ENCODE measurements at regions not wholly inside any gene's neighbourhood (a gene's known extent, or its start where the extent isn't known, plus 50 kb on each side); places are given as distances from the start of the nearest gene placed in this dataset.

DNA sequence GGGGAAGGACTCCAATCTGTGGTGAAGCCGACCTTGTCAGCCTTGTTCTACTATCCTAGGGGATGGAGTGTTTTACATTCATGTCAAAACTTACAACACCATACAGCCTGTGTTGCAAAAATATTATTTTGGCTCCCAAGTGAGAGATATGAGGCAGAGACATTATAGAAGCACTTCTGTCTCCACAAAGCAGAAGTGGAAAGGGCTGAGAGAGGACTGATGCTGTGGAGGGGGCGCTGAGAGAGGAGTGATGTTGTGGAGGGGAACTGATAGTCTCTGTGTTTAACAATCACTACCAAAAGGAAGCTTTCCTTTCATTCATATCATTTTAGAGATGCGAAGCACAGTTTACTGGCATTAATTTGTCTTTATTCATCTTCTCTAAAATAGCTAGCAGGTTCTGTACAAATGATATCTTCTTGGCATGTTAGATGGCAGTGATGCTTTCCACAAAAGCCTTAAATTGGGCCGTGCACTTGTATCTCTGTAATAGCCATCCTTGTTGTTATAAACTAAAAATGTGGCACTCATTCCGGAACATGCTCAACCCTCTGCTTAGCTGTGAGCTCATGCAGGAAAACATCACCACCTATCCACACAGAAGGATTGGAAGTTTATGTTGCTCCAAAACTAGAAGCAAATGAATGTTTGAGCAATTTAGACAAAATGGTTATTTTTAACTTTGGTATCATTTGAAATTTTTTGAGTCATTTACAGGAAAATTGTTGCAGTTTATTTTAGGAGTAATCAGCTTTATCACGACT, 134.6 kb upstream of the TP63 start:
- H3K36me3 ChIP-seq: no peaks in the 10 kb centered on the region
- DNase-seq: no peak
- H3K4me3 ChIP-seq: no peak overlapping the region
- ATAC-seq: no peak
- TF ChIP-seq, protein P1, sequence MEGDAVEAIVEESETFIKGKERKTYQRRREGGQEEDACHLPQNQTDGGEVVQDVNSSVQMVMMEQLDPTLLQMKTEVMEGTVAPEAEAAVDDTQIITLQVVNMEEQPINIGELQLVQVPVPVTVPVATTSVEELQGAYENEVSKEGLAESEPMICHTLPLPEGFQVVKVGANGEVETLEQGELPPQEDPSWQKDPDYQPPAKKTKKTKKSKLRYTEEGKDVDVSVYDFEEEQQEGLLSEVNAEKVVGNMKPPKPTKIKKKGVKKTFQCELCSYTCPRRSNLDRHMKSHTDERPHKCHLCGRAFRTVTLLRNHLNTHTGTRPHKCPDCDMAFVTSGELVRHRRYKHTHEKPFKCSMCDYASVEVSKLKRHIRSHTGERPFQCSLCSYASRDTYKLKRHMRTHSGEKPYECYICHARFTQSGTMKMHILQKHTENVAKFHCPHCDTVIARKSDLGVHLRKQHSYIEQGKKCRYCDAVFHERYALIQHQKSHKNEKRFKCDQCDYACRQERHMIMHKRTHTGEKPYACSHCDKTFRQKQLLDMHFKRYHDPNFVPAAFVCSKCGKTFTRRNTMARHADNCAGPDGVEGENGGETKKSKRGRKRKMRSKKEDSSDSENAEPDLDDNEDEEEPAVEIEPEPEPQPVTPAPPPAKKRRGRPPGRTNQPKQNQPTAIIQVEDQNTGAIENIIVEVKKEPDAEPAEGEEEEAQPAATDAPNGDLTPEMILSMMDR (IDR thresholded peaks at IDR 0.05): no peak
- no peak for TF ChIP-seq POLR2A (IDR thresholded peaks at IDR 0.05)
- H3K9me3 ChIP-seq: no peaks in the 10 kb centered on the region
- H3K27ac ChIP-seq: no peak overlapping the region
- H3K27me3 ChIP-seq: no peaks in the 10 kb centered on the region
- no peaks in the 10 kb centered on the region for H3K4me1 ChIP-seq
- WGBS, 4 donors: 56 to 72% (median 60%) methylated on average over 6 of the region's 6 CpGs
- intact Hi-C loops (cut with DNase I): no loop called here

DNA sequence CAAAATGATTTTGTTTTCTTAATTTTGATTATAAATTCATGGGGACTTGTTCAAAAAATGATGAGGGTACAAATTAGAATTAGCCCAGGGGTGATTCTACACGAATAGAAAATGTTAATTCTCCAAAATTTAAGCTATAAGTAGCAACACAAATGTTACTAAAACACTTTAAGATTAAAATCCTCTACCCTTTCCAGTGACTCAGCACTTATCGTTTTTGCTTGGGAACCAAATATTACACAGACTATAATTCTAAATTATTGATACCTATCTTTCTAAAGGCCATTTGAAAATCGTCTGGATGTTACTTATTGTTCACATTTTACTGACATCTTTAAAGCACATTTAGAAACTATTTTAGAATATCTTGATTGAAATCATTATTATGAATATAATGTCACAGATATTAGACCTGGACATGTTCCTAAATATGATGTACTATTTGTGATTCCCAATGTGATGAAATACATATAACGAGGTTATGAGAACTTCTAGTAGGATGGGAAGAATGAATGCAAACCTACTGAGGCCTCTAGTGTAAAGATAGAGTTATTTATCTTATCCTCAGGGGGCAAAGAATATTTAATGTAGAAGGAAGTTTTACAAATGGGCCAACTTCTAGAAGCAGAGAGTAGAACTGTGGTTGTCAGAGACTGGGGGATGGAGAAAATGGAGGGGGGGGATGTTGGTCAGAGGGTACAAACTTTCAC, 132.0 kb upstream of the TP63 start:
- no peak for TF ChIP-seq POLR2A (IDR thresholded peaks at IDR 0.05)
- TF ChIP-seq, protein P1 (IDR thresholded peaks at IDR 0.05): no peak
- Histone ChIP-seq H3K36me3 (no peaks in the 10 kb centered on the region), H3K27ac (no peak overlapping the region), H3K4me1 (no peaks in the 10 kb centered on the region), H3K4me3 (no peak overlapping the region), H3K9me3 (no peaks in the 10 kb centered on the region), H3K27me3 (no peaks in the 10 kb centered on the region)
- DNase-seq: no peak
- ATAC-seq: no peak
- intact Hi-C loops (cut with DNase I): no loop called here
- 67 to 73% (median 70%) methylated on average over 4 of the region's 4 CpGs for WGBS, 4 donors

DNA sequence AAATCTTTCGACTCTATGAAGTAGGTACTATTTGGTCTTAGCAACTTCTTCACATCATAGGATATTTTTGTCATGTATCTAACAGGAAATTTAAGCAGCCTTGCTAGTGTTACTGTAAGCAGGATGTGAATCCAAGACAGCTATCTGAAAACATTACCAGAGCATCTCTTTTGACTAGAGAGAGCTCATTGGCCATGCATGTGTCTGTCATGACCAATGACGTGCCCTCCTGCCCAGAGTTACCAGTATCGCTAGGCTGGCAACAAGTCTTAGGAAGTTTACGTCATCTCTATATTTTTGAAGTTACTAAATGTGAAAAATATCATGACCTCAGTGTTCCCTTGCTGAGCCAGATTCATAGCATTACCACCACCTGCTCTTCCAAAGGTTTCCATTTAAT, 130.9 kb upstream of the TP63 start:
- ATAC-seq (no peak), DNase-seq (no peak)
- Histone ChIP-seq H3K27me3 (no peaks in the 10 kb centered on the region), H3K4me3 (no peak overlapping the region), H3K9me3 (no peaks in the 10 kb centered on the region), H3K4me1 (no peaks in the 10 kb centered on the region), H3K36me3 (no peaks in the 10 kb centered on the region), H3K27ac (no peak overlapping the region)
- TF ChIP-seq POLR2A (IDR thresholded peaks at IDR 0.05): no peak
- TF ChIP-seq, protein P1 (IDR thresholded peaks at IDR 0.05): no peak
- intact Hi-C loops (cut with DNase I): no loop called here
- WGBS, 4 donors: 94 to 97% (median 96%) methylated on average over 4 of the region's 4 CpGs

DNA sequence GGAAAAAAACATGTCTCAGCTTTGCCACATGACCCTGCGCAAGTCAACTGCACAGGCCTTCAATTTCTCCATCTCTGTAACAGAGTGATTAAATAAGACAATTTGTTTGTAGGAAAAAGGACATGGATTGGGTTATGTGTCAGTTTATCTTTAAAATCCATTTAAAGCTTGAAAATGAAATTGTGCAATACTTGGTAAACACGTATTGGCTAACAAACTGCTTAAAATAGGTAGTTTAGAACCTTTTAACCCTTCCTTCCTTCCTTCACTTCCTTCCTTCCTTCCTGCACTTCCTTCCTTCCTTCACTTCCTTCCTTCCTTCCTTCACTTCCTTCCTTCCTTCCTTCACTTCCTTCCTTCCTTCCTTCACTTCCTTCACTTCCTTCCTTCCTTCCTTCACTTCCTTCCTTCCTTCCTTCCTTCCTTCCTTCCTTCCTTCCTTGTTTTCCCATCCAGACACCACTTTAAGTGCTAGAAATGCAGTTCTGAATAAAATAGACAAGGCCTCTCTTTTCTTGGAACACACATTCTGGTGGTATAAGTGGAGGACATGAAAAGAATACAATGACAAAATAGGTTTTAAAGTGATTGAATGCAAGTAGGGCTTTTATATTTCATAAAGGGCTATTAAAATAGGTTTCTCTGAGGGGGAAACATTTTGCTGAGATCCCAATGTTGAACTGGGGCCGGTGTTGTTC, 130.2 kb upstream of the TP63 start:
- H3K4me3 ChIP-seq: no peak overlapping the region
- H3K27me3 ChIP-seq: no peaks in the 10 kb centered on the region
- no peaks in the 10 kb centered on the region for H3K4me1 ChIP-seq
- H3K36me3 ChIP-seq: no peaks in the 10 kb centered on the region
- no peak overlapping the region for H3K27ac ChIP-seq
- DNase-seq: no peak
- H3K9me3 ChIP-seq: no peaks in the 10 kb centered on the region
- intact Hi-C loops (cut with DNase I): no loop called here
- 46 to 86% (median 54%) methylated on average over 3 of the region's 3 CpGs for WGBS, 4 donors
- no peak for ATAC-seq
- no peak for TF ChIP-seq POLR2A (IDR thresholded peaks at IDR 0.05)
- TF ChIP-seq, protein P1 (IDR thresholded peaks at IDR 0.05): no peak

All from heart left ventricle (tissue), 16 donors.